ENCODE measurements at regions not wholly inside any gene's neighbourhood (a gene's known extent, or its start where the extent isn't known, plus 50 kb on each side); places are given as distances from the start of the nearest gene placed in this dataset.

GRCh38 chr7:12519682-12520009, 50.9 kb upstream of the SCIN start:
- Histone ChIP-seq H3K4me3 (ENCODE audit: low read length) (no peak overlapping the region), H3K9me3 (ENCODE audit: control insufficient read depth, low read depth, low read length) (no peaks in the 10 kb centered on the region), H3K9ac (ENCODE audit: low read length) (no peak overlapping the region), H3K27ac (ENCODE audit: low read length) (no peak overlapping the region), H3K4me1 (ENCODE audit: control insufficient read depth, low read depth, low read length) (no peaks in the 10 kb centered on the region), H3K36me3 (ENCODE audit: control insufficient read depth, low read depth, low read length) (no peaks in the 10 kb centered on the region), H3K27me3 (ENCODE audit: control insufficient read depth, insufficient read depth, low read length) (no peaks in the 10 kb centered on the region)

Measured in iPS-18a (cell line).